HFF-Myc (cell line): ENCODE measurements at regions not wholly inside any gene's neighbourhood (a gene's known extent, or its start where the extent isn't known, plus 50 kb on each side); places are given as distances from the start of the nearest gene placed in this dataset.

Source experiments
- DNase-seq: peaks from one replicate; pipeline ENCODE4 v3.0.0-alpha.2; 2011; ENCODE audit warnings: low read depth; ENCODE audit errors: extremely low read depth
- H3K4me3 ChIP-seq: replicated peaks from 2 replicates; pipeline ENCODE4 v1.5.1; 2011; ENCODE audit warnings: low read depth, mild to moderate bottlenecking, control low read depth, low read length
- TF ChIP-seq, protein P1 (sequence below): IDR thresholded peaks from 2 replicates; pipeline ENCODE4 v1.5.1; 2012; ENCODE audit warnings: mild to moderate bottlenecking, low read depth, low read length, control low read depth; ENCODE audit errors: missing control alignments

DNA sequence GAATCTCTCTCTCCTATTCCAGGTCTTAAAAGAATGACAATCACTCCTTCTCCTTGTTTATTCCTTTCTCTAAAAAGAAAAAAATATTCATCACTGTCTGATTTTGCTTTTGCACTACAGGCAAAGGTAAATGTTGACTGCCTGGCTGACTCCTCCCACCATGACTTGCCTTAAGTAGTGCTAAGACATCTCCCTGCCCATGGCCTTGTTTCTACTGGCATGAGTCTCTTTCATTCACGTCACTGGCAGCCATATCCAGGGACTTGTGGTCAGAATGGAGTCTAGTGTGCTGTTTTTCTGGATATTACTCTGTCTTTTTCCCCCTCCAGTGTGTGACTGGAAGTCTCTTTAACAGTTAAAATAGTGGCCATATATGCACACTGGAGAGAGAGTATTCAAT is 522.9 kb upstream of the DAB2 start:
- TF ChIP-seq, protein P1, sequence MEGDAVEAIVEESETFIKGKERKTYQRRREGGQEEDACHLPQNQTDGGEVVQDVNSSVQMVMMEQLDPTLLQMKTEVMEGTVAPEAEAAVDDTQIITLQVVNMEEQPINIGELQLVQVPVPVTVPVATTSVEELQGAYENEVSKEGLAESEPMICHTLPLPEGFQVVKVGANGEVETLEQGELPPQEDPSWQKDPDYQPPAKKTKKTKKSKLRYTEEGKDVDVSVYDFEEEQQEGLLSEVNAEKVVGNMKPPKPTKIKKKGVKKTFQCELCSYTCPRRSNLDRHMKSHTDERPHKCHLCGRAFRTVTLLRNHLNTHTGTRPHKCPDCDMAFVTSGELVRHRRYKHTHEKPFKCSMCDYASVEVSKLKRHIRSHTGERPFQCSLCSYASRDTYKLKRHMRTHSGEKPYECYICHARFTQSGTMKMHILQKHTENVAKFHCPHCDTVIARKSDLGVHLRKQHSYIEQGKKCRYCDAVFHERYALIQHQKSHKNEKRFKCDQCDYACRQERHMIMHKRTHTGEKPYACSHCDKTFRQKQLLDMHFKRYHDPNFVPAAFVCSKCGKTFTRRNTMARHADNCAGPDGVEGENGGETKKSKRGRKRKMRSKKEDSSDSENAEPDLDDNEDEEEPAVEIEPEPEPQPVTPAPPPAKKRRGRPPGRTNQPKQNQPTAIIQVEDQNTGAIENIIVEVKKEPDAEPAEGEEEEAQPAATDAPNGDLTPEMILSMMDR, result no peak
- no peak overlapping the region for H3K4me3 ChIP-seq
- DNase-seq, result no peak

DNA sequence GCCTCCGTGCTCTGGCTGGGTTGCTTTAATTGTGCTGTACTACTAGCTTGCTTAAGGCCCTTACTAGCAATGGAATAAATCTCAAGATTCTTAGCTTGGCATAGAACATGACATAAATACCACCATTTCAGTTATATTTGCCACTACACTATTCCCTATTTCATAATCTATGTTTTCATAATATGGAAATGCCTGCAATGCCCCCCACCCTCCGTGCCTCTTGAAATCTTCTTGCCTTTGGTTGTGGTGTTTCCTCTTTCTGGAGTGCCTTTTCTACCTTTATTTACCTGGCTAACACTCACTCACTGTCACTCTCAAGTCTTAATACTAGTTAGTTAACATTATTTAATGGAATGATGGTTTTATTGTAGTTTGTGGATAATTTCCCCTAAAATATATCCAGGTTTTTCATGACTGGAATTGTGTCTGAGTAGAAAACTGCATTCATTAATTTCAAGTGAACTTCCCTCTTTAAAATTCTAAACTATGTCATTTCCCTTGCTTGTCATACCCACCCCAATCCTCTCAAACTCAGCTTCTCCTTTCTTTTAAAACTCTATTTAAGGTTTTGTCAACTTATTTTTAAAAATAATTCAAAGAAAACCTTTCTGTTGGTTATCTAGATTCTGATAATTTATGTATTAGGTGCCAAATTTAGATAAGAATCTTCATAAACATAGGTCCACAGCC is 521.7 kb upstream of the DAB2 start:
- H3K4me3 ChIP-seq, result no peak overlapping the region
- DNase-seq, result no peak
- TF ChIP-seq, protein P1, result no peak

DNA sequence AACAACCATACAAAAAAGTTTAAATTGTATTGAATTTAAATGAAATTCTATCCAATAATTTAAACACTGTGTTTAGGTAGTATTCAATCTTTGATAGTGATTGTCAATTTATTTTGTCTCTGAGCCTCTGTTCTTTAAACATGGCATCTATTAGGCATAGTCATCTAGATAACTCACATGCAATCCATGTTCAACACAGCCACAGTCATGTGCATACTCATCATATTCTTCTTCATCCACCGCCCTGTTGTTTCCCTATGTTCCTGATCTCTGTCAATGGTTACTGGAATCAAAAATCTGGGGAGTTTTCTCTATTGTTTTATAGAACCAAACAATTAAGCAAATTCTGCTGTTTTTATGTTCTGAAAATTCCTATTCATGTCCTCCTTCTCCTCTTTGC is 521.1 kb upstream of the DAB2 start:
- DNase-seq, result no peak
- TF ChIP-seq, protein P1, result no peak
- no peak overlapping the region for H3K4me3 ChIP-seq

DNA sequence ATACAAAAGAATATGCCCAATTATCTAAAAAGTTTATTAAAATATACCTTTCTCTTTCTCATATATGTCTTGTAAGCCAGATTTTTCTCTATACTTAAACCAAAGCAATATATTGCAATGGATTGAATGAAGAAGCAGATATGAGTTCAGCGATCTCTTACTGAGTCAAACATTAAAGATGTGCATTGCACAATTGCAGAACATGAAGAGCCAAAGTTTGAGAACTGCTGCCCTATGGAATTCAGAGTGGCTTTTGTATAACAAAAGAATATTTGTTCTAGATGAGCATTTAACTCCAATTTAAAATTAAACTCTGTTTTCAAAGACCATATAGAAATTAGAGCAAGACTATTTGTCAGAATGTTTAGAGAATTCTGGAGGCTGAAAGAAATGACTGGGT is 519.0 kb upstream of the DAB2 start:
- H3K4me3 ChIP-seq, result no peak overlapping the region
- no peak for DNase-seq
- TF ChIP-seq, protein P1, result no peak

DNA sequence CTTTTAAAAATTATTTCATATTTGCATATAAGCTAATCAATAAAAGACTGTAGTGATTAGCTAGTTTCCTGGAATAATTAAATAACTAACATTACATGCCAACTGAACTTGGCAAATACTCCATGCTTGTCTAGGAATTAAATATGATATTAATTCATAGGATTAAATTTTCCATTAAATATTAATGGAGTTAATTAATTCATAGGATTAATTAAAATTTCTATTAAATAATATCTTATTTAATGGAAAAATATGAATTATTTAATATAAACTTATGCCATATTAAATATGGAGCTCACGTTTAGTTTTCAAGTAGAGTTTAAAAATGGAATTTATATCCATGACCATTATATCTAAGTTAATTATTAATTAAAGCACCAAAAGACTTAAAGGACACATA is 517.8 kb upstream of the DAB2 start:
- no peak overlapping the region for H3K4me3 ChIP-seq
- no peak for DNase-seq
- TF ChIP-seq, protein P1, result no peak

DNA sequence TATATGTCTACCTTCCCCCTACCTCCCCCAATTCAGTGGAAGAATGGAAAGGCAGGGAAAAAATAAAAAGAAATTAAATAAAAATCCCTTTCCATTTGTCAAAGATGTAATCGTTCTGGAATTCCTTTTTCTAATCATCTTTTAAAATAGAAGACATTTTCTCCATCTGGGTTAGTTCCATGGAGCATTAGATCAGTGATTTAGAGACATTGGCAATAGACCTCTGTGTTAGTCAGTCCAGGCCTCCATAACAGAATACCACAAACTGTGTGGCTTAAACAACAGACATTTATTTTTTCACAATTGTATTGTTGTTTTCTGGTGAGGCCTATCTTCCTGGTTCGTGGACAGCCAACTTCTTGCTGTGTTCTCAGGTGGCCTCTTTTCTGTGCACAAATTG is 516.6 kb upstream of the DAB2 start:
- DNase-seq, result no peak
- no peak overlapping the region for H3K4me3 ChIP-seq
- TF ChIP-seq, protein P1, result no peak

DNA sequence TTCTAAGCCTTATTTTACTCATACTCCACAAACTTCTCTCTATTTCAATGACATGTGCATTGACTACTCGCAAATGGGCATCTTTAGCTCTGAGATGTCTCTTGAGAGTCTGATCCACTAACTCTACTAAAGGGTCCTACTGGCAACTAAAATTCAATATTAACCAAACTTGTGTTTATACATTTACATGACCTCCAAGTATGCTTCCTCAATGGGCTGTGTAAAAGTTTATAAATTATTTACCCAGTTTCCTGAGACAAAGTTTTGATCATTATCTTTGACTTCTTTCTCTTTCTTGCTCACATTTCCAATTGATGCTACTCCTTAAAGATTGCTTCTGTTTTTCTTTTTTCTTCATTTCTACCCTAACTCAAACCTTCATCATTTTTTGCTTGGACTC is 510.1 kb upstream of the DAB2 start:
- no peak overlapping the region for H3K4me3 ChIP-seq
- no peak for DNase-seq
- TF ChIP-seq, protein P1, result no peak
